Type B pancreatic cell (in vitro differentiated cells): ENCODE measurements at regions not wholly inside any gene's neighbourhood (a gene's known extent, or its start where the extent isn't known, plus 50 kb on each side); places are given as distances from the start of the nearest gene placed in this dataset.

Experiments used
- DNase-seq: peaks from one replicate; pipeline ENCODE4 v3.0.0; 2021; ENCODE audit warnings: mixed read lengths; ENCODE audit not compliant: unreplicated experiment; ENCODE audit errors: extremely low spot score
- H3K27ac Mint-ChIP-seq: 2 replicates; pipeline ENCODE4 v1.8.0; 2021; ENCODE audit warnings: mild to moderate bottlenecking, mixed read lengths
- H3K27me3 Mint-ChIP-seq: 2 replicates; pipeline ENCODE4 v1.8.0; 2021; ENCODE audit warnings: mixed read lengths
- H3K36me3 Mint-ChIP-seq: 2 replicates; pipeline ENCODE4 v1.8.0; 2021; ENCODE audit warnings: mixed read lengths
- H3K4me1 Mint-ChIP-seq: one replicate; pipeline ENCODE4 v1.8.0; 2021; ENCODE audit warnings: mixed read lengths; ENCODE audit not compliant: unreplicated experiment
- H3K4me3 Mint-ChIP-seq: 2 replicates; pipeline ENCODE4 v1.8.0; 2021; ENCODE audit warnings: mild to moderate bottlenecking, mixed read lengths
- H3K9me3 Mint-ChIP-seq: 2 replicates; pipeline ENCODE4 v1.8.0; 2021; ENCODE audit warnings: mixed read lengths
- TF ChIP-seq, protein P1 (sequence below): fragments of 200-600 bp; sonication (generic); conservative IDR thresholded peaks from 2 replicates; pipeline ENCODE4 v1.5.0; 2021; ENCODE audit warnings: antibody characterized with exemption, mild to moderate bottlenecking

DNA sequence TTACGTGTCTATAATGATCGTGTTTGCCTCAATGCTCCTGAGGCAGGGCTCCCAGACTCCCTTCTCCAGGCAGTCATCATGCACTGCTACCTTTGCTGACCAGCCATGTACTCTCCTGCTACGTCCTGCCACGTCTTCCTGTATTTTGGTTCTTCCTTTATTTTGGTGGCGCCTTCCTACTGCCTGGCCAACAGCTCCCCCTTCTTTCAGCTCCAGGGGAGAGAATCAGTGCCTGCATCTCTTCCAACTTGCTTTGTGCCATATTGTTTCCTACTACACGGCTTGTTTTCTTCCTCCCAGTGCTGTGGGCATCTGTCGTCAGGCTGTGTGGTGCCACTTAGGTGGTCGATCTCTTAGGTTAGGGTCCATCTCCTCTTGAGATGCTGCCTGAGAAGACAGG lies 96.2 kb downstream of the FGF9 start:
- H3K4me3 Mint-ChIP-seq = no peak overlapping the region
- H3K36me3 Mint-ChIP-seq = no peaks in the 10 kb centered on the region
- TF ChIP-seq, protein P1, sequence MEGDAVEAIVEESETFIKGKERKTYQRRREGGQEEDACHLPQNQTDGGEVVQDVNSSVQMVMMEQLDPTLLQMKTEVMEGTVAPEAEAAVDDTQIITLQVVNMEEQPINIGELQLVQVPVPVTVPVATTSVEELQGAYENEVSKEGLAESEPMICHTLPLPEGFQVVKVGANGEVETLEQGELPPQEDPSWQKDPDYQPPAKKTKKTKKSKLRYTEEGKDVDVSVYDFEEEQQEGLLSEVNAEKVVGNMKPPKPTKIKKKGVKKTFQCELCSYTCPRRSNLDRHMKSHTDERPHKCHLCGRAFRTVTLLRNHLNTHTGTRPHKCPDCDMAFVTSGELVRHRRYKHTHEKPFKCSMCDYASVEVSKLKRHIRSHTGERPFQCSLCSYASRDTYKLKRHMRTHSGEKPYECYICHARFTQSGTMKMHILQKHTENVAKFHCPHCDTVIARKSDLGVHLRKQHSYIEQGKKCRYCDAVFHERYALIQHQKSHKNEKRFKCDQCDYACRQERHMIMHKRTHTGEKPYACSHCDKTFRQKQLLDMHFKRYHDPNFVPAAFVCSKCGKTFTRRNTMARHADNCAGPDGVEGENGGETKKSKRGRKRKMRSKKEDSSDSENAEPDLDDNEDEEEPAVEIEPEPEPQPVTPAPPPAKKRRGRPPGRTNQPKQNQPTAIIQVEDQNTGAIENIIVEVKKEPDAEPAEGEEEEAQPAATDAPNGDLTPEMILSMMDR = no peak
- H3K9me3 Mint-ChIP-seq = peaks cover 12% of the 10 kb centered on the region
- H3K27me3 Mint-ChIP-seq = no peaks in the 10 kb centered on the region
- DNase-seq = no peak
- no peak overlapping the region for H3K27ac Mint-ChIP-seq
- H3K4me1 Mint-ChIP-seq = no peaks in the 10 kb centered on the region

DNA sequence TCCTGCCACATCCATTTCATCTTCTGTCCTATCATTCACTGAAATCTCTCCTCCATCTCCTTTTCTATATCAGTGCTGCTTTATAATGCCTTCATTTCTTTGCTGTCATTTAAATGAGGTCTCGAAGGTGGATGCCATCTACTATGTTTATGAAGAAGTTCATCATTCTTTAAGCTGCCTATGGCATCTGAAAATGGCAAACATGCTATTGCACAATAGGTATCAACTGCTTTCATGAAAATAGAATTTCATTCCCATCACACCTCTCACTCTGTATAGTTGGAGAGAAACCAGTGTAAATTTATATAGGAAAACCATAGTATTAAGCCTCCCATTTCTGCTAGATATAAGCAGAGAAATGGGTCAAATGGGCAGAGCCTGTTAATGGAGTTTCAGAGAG lies 100.2 kb downstream of the FGF9 start:
- TF ChIP-seq, protein P1 = no peak
- peaks cover 12% of the 10 kb centered on the region for H3K9me3 Mint-ChIP-seq
- no peaks in the 10 kb centered on the region for H3K36me3 Mint-ChIP-seq
- no peak overlapping the region for H3K27ac Mint-ChIP-seq
- peaks cover 3% of the 10 kb centered on the region for H3K27me3 Mint-ChIP-seq
- DNase-seq = no peak
- H3K4me1 Mint-ChIP-seq = no peaks in the 10 kb centered on the region
- H3K4me3 Mint-ChIP-seq = no peak overlapping the region

DNA sequence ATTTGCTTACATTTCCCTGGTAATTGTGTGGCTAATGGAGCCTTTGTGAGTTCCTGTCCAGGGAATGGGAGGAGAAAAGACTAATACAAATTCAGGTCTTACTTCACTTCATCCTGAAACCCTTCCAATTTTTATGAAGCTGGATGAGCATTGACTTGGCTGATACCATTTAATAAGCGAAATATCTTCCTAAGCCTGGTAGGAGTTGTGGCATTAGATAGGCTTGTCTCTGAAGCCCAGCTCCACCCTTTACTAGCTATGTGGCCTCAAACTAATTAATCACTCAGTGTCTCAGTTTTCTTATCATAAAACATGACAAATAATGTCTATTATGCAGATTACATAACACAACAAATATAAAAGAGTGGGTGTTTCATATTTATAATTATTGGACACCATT lies 106.3 kb downstream of the FGF9 start:
- DNase-seq = no peak
- Mint-ChIP-seq H3K27me3 (peaks cover 3% of the 10 kb centered on the region), H3K4me1 (no peaks in the 10 kb centered on the region), H3K36me3 (no peaks in the 10 kb centered on the region), H3K9me3 (peaks cover 9% of the 10 kb centered on the region), H3K27ac (no peak overlapping the region), H3K4me3 (no peak overlapping the region)
- TF ChIP-seq, protein P1 = no peak

DNA sequence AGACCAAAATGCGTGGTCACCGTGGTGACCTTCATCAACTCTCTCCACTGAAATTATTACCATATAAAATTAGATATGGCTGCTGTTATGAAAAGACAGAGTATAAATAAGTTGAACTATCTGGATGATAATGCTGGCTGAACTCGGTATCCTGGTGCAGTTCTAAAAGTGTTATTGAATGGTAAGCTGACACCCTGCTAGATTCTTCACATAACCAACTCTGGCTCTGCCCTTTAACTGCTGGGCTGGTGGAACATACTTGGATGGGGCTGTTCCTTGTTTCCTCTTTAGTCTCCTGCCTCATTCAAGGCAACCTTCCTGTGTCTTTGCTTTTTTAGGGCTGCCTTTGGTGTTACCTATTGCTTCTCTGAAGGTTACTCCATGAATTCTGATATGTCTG lies 106.9 kb downstream of the FGF9 start:
- Mint-ChIP-seq H3K36me3 (no peaks in the 10 kb centered on the region), H3K4me3 (no peak overlapping the region), H3K27ac (no peak overlapping the region), H3K9me3 (peaks cover 9% of the 10 kb centered on the region), H3K4me1 (no peaks in the 10 kb centered on the region), H3K27me3 (peaks cover 3% of the 10 kb centered on the region)
- no peak for DNase-seq
- TF ChIP-seq, protein P1 = no peak

DNA sequence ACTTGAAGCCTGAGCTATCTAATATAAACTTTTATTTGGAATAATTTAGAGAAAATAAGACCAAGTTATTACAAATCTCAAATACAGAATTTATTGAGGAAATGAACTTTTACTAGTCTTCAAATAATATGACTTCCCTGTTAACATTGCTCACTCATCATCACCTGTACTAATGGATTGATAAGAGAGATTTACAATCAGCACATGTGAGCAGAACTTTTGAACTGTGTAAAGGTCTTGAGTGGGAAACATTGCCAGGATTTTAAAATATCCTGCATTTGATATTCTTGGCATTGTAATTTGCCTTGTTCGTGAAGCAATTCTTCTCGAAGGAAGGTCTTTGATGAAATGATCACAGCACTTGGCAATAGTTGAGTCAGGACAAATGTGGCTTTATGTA lies 111.9 kb downstream of the FGF9 start:
- Mint-ChIP-seq H3K9me3 (peaks cover 9% of the 10 kb centered on the region), H3K36me3 (no peaks in the 10 kb centered on the region), H3K4me1 (no peaks in the 10 kb centered on the region), H3K27ac (no peak overlapping the region), H3K4me3 (no peak overlapping the region), H3K27me3 (no peaks in the 10 kb centered on the region)
- no peak for DNase-seq
- TF ChIP-seq, protein P1 = no peak

DNA sequence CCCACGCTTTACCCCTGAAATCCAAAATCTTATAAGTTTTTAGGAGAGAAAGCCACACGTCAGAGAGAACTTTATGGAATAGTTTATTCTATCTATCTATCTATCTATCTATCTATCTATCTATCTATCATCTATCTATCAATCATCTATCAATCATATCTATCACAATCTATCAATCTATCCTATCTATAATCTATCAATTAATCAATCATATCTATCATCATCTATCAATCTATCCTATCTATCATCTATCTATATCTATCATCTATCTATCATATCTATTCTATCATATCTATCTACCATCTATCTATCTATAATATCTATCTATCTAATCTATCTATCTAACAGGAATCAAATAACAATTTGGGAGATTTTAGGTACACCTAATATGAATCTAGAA lies 115.1 kb downstream of the FGF9 start:
- no peaks in the 10 kb centered on the region for H3K9me3 Mint-ChIP-seq
- TF ChIP-seq, protein P1 = no peak
- H3K4me1 Mint-ChIP-seq = no peaks in the 10 kb centered on the region
- H3K4me3 Mint-ChIP-seq = no peak overlapping the region
- no peaks in the 10 kb centered on the region for H3K27me3 Mint-ChIP-seq
- no peaks in the 10 kb centered on the region for H3K36me3 Mint-ChIP-seq
- no peak for DNase-seq
- no peak overlapping the region for H3K27ac Mint-ChIP-seq
